Small intestine (tissue), 7 donors: ENCODE measurements at regions not wholly inside any gene's neighbourhood (a gene's known extent, or its start where the extent isn't known, plus 50 kb on each side); places are given as distances from the start of the nearest gene placed in this dataset.

ENCODE experiments used
- DNase-seq, 2 donors: peaks; one replicate each; pipeline versions ENCODE4 v3.0.0 to v3.0.0-alpha.2; 2013
- FAIRE-seq: peaks from 2 replicates; lab custom pipeline; 2012; peaks lifted over from hg19 to GRCh38; lab: Jason Lieb, UNC
- H3K27ac ChIP-seq, 3 donors: one replicate each; pipeline ENCODE4 v1.5.1; 2013; ENCODE audit warnings: low read length in 2 of 3, mild to moderate bottlenecking in 2 of 3, control low read depth in 1 of 3, inconsistent platforms in 1 of 3, low read depth in 1 of 3, moderate library complexity in 1 of 3
- H3K27me3 ChIP-seq, 3 donors: one replicate each; pipeline ENCODE4 v1.6.1; 2013; ENCODE audit warnings: low read length in 3 of 3, inconsistent platforms in 1 of 3; ENCODE audit not compliant: control insufficient read depth in 3 of 3, insufficient read depth in 3 of 3
- H3K36me3 ChIP-seq, 3 donors: one replicate each; pipeline ENCODE4 v1.6.1; 2013; ENCODE audit warnings: low read length in 3 of 3, inconsistent platforms in 1 of 3, low read depth in 1 of 3, mild to moderate bottlenecking in 1 of 3, moderate library complexity in 1 of 3; ENCODE audit not compliant: control insufficient read depth in 3 of 3, insufficient read depth in 2 of 3
- H3K4me1 ChIP-seq, 3 donors: one replicate each; pipeline ENCODE4 v1.6.1; 2013; ENCODE audit warnings: low read length in 2 of 3, inconsistent platforms in 1 of 3, low read depth in 1 of 3, mild to moderate bottlenecking in 1 of 3, moderate library complexity in 1 of 3; ENCODE audit not compliant: control insufficient read depth in 3 of 3, insufficient read depth in 2 of 3
- H3K4me3 ChIP-seq, 3 donors: one replicate each; pipeline ENCODE4 v1.5.1; 2013; ENCODE audit warnings: low read length in 3 of 3, control low read depth in 1 of 3, inconsistent platforms in 1 of 3, low read depth in 1 of 3, mild to moderate bottlenecking in 1 of 3, moderate library complexity in 1 of 3
- H3K9me3 ChIP-seq, 2 donors: one replicate each; pipeline ENCODE4 v1.6.1; 2013; ENCODE audit warnings: low read depth in 1 of 2, low read length in 1 of 2; ENCODE audit not compliant: control insufficient read depth in 2 of 2, insufficient read depth in 1 of 2
- WGBS, 3 donors: extraction: QIAGEN DNeasy Blood & Tissue Kit; methylation state at CpG; one replicate each; pipeline ENCODE4 v1.1.7; 2013; 5-methylcytosine and 5-hydroxymethylcytosine counted together
- donor health status: healthy with polysubstance abuse.
- donor health status: control.
- donor health status: control.
- donor health status: Bipolar disorder and iron deficiency.
- donor health status: healthy.

DNA sequence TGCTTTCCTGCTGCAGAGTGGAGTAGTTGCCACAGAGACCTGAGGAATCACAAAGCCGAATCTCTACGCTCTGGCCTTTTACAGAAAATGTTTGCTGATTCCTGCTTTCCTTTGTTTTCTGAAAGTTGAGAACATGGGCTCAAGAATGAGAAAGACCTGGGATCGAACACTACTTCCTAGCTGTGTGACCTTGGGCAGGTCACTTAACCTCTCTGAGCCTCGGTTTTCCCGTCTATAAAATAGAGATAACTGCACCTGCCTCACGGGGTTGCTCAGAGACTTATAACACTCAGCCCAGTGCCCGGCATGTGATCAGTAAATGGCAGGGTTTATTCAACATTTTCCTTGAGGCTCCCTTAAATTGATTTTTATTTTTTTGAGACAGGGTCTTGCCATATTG lies 70.9 kb upstream of the ALX4 start:
- H3K9me3 ChIP-seq, result peaks cover 0 to 7% of the 10 kb centered on the region in 2 donors
- FAIRE-seq, result no peak
- 57 to 77% (median 61%) methylated on average over 7 of the region's 7 CpGs for WGBS, 3 donors
- no peak overlapping the region for H3K27ac ChIP-seq
- H3K4me1 ChIP-seq, result no peaks in the 10 kb centered on the region
- peaks cover 0 to 6% (median 0%) of the 10 kb centered on the region in 3 donors for H3K27me3 ChIP-seq
- no peaks in the 10 kb centered on the region for H3K36me3 ChIP-seq
- H3K4me3 ChIP-seq, result no peak overlapping the region
- DNase-seq, result no peak

DNA sequence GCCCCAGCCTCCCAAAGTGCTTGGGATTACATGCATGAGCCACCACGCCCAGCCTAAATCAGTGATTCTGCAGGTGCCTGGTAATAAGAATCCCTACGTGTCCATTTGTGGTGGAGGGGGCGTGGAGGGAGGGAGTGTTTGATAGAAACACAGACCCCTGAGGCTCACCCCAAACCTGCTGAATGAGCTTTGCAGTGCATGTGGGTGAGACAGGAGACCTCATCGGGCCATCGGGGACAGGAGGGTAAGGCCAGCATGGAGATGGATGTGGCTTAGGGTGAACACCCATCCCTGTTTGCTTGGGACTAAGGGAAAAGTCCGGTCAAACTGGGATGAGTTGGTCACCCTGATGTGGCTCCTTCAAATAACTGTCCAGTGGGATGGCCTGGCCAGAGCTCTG lies 71.3 kb upstream of the ALX4 start:
- Histone ChIP-seq H3K36me3 (no peaks in the 10 kb centered on the region), H3K27ac (no peak overlapping the region), H3K4me1 (no peaks in the 10 kb centered on the region), H3K9me3 (peaks cover 0 to 7% of the 10 kb centered on the region in 2 donors), H3K4me3 (no peak overlapping the region), H3K27me3 (peaks cover 0 to 7% (median 0%) of the 10 kb centered on the region in 3 donors)
- WGBS, 3 donors, result 69 to 84% (median 82%) methylated on average over 6 of the region's 6 CpGs
- FAIRE-seq, result no peak
- no peak for DNase-seq

DNA sequence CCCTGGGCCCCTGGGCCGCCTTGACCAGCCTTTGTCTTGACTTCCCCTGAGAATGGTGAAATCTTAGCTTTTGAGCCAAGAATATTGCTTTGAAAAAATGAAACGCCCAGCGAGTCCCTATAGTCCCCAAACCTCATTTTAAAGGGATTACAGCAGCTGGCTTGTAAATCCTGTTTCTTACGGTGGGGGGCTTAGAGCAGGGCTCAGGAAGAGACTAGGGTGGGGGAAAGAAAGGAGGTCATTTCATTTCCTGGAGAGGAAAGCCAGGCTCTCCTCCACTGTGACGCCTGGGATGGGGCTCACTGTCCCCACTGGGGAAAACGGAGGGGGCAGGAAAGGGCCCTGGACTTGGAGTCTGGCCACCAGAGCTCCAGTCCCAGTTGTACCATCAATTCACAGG lies 72.2 kb upstream of the ALX4 start:
- Histone ChIP-seq H3K27me3 (peaks cover 0 to 10% (median 0%) of the 10 kb centered on the region in 3 donors), H3K9me3 (peaks cover 0 to 7% of the 10 kb centered on the region in 2 donors), H3K27ac (no peak overlapping the region), H3K36me3 (no peaks in the 10 kb centered on the region), H3K4me1 (no peaks in the 10 kb centered on the region), H3K4me3 (no peak overlapping the region)
- FAIRE-seq, result no peak
- no peak for DNase-seq
- WGBS, 3 donors, result 50 to 58% (median 51%) methylated on average over 6 of the region's 6 CpGs

DNA sequence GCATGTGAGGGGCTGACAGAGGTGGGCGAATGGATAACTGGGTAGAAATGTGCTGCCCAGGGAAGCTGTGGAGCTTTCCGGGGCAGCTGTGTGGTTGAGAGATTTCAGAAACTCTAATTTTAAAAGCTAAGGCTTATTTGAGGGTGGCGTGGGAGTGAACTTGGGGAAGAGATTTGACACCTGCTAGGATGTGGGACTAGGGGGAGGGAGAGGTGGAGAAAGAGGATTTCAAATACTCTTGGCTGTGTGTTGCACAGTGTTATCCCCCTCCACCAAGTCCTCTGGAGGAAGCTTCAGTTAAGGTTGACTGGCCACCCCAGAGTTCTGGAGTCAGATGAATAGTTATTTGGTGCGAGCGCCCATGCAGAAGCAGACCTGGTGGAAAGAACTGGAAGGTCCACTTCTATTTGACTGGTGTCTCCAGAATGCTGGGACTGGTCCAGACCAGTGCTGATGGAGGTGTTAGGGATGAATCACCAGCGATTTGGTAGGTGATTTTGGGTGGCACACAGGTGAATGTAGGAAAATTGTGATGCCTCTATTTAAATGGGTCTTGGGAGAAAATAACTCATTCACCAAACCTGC lies 72.8 kb upstream of the ALX4 start:
- WGBS, 3 donors, result 63 to 81% (median 63%) methylated on average over 6 of the region's 6 CpGs
- H3K27me3 ChIP-seq, result peaks cover 0 to 9% (median 0%) of the 10 kb centered on the region in 3 donors
- DNase-seq (no peak), FAIRE-seq (no peak)
- no peaks in the 10 kb centered on the region for H3K4me1 ChIP-seq
- no peak overlapping the region for H3K27ac ChIP-seq
- H3K36me3 ChIP-seq, result no peaks in the 10 kb centered on the region
- no peak overlapping the region for H3K4me3 ChIP-seq
- H3K9me3 ChIP-seq, result peaks cover 0 to 2% of the 10 kb centered on the region in 2 donors

DNA sequence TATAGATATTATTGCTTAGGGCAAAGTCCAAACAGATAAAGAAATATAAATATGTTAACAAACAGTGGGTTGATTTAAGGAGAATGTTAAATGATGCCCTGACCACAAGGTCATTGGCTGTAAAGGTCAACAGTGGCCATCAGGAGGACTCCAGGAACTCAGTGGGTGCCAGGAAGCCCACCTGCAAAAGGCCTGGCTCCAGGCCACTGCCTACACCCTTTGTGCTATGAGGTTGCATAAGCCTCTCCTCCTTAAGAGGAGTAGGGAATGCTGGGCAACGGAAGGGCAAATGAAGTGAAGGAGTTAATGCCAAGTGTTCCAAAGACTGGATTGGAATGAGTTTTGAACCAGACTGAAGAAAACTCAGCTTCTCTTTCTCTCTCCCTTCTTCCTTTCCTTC lies 73.3 kb upstream of the ALX4 start:
- H3K36me3 ChIP-seq, result no peaks in the 10 kb centered on the region
- H3K9me3 ChIP-seq, result no peaks in the 10 kb centered on the region
- 33 to 55% (median 38%) methylated on average over 1 of the region's 1 CpG for WGBS, 3 donors
- DNase-seq, result no peak
- peaks cover 0 to 10% (median 0%) of the 10 kb centered on the region in 3 donors for H3K27me3 ChIP-seq
- no peaks in the 10 kb centered on the region for H3K4me1 ChIP-seq
- FAIRE-seq, result no peak
- H3K27ac ChIP-seq, result no peak overlapping the region
- no peak overlapping the region for H3K4me3 ChIP-seq

DNA sequence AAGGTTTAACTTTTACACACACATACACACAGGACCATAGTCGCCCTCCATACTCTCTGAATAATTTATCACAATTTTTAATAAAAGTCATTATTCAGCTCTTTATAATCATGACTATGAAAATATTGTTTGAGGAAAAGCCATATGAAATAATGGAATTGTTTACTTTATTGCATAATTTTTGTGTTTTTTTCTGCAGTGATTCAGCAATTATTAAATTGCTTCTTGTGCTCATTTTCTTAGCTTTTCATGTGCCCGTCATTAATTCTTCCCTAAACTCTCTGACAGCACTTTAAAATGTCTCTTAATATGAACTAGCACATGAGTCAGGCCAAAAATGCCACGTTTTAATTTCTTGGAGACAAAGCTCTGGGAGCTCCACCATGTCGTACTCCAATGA lies 77.5 kb upstream of the ALX4 start:
- DNase-seq, result no peak
- peaks cover 0 to 10% (median 0%) of the 10 kb centered on the region in 3 donors for H3K27me3 ChIP-seq
- 76 to 77% (median 76%) methylated on average over 4 of the region's 4 CpGs for WGBS, 3 donors
- no peaks in the 10 kb centered on the region for H3K4me1 ChIP-seq
- no peak overlapping the region for H3K4me3 ChIP-seq
- FAIRE-seq, result no peak
- no peak overlapping the region for H3K27ac ChIP-seq
- peaks cover 0 to 7% of the 10 kb centered on the region in 2 donors for H3K9me3 ChIP-seq
- no peaks in the 10 kb centered on the region for H3K36me3 ChIP-seq

DNA sequence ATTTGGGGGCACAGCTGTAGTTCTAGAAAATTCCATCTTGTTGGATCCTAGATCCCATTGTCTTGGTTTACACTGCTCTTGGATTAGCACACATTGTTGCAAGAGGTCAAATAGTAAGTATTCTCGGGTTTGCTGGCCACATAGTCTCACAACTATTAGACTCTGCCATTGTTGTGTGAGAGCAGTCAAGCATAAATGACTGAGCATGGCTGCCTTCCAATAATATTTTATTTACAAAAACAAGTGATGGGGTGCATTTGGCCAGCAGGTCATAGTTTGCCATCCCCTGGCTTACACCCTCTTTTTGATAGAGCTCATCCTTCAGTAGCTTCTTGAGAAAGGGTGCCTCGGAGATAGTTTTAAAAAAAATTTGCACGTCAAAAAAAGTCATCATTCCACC lies 77.9 kb upstream of the ALX4 start:
- H3K9me3 ChIP-seq, result peaks cover 0 to 7% of the 10 kb centered on the region in 2 donors
- DNase-seq (no peak), FAIRE-seq (no peak)
- no peak overlapping the region for H3K27ac ChIP-seq
- no peaks in the 10 kb centered on the region for H3K36me3 ChIP-seq
- H3K4me1 ChIP-seq, result no peaks in the 10 kb centered on the region
- 78 to 83% (median 80%) methylated on average over 3 of the region's 3 CpGs for WGBS, 3 donors
- H3K27me3 ChIP-seq, result peaks cover 0 to 10% (median 0%) of the 10 kb centered on the region in 3 donors
- H3K4me3 ChIP-seq, result no peak overlapping the region

DNA sequence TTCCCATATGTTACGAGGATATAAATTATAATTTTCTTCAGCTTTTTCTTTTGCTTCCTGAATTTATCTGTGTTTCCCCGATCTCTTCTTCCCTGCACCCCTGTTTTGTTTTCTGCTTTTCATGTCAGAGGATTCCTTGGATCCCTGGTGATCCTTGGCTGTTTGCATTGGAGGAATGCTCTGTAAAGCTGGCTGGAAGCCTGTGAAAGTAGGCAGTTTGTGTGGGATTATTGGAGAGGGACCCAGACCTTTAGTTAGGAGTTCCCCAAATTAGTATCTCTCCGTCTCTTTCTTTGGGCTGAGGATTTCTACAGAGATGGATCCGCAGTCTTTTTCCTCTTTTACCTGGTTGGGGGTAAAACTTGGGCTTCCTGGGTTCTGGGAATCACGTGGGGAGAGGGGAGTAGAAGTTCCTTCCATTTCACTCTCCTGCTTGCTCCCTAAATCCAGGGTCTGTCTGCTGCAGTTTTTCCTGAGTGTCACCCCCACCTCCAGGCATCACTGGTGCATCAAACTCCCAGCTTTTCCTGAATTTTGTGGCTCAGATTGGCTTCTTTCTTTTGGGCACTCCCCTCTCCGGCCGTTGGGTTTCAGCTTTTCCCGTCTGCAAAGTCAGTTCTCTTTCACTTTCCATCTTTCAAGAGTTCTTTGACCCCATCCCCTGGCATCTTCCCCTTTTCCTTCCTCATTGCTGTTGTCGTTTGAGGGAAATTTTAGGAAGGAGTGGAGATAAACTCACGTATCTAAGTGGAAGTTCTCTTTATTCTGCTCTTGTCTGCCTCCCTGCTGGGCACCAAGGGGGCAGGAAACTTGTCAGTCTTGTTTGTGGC lies 79.1 kb upstream of the ALX4 start:
- no peaks in the 10 kb centered on the region for H3K36me3 ChIP-seq
- no peak overlapping the region for H3K27ac ChIP-seq
- peaks cover 0 to 7% of the 10 kb centered on the region in 2 donors for H3K9me3 ChIP-seq
- WGBS, 3 donors, result 22 to 26% (median 23%) methylated on average over 10 of the region's 10 CpGs
- H3K4me3 ChIP-seq, result no peak overlapping the region
- no peaks in the 10 kb centered on the region for H3K4me1 ChIP-seq
- H3K27me3 ChIP-seq, result peaks cover 0 to 10% (median 0%) of the 10 kb centered on the region in 3 donors
- FAIRE-seq, result no peak
- DNase-seq, result peak; percentile 33 to 37
